HG03039 (cell line): ENCODE measurements at regions not wholly inside any gene's neighbourhood (a gene's known extent, or its start where the extent isn't known, plus 50 kb on each side); places are given as distances from the start of the nearest gene placed in this dataset.
"Not testable (repeated sequence)": the region's sequence is repeated elsewhere in the genome, so short reads cannot be mapped to it uniquely, and the experiment has no call there.

Experiments used
- ATAC-seq: cut with Tn5 transposase; IDR thresholded peaks from one replicate; pipeline ENCODE4 v1.9.1; 2021; ENCODE audit warnings: mild to moderate bottlenecking, moderate library complexity; ENCODE audit not compliant: unreplicated experiment

GRCh38 chr1:157231846-157232525, 93.8 kb upstream of the ETV3 start:
- no peak for ATAC-seq

GRCh38 chr1:157230500-157230899, 92.3 kb upstream of the ETV3 start:
- no peak for ATAC-seq

- no peak for ATAC-seq
Observed at GRCh38 chr1:157227700-157228099, 89.5 kb upstream of the ETV3 start.

GRCh38 chr1:157226739-157227138, 88.5 kb upstream of the ETV3 start:
- no peak for ATAC-seq

GRCh38 chr1:157219600-157219999, 81.4 kb upstream of the ETV3 start:
- no peak for ATAC-seq

GRCh38 chr1:157219182-157219581, 81.0 kb upstream of the ETV3 start:
- ATAC-seq = no peak

- no peak for ATAC-seq
Observed at GRCh38 chr1:157218671-157219070, 80.5 kb upstream of the ETV3 start.

- no peak for ATAC-seq
Observed at GRCh38 chr1:157217486-157217885, 79.3 kb upstream of the ETV3 start.

GRCh38 chr1:157213836-157214235, 75.6 kb upstream of the ETV3 start:
- no peak for ATAC-seq

- no peak for ATAC-seq
Observed at GRCh38 chr1:157209514-157209913, 71.3 kb upstream of the ETV3 start.

GRCh38 chr1:157205982-157206381, 67.8 kb upstream of the ETV3 start:
- ATAC-seq = not testable (repeated sequence)

- no peak for ATAC-seq
Observed at GRCh38 chr1:157203166-157203565, 65.0 kb upstream of the ETV3 start.

- no peak for ATAC-seq
Observed at GRCh38 chr1:157202331-157202730, 64.1 kb upstream of the ETV3 start.

GRCh38 chr1:157201767-157202166, 63.6 kb upstream of the ETV3 start:
- no peak for ATAC-seq

- ATAC-seq = no peak
Observed at GRCh38 chr1:157200451-157200850, 62.3 kb upstream of the ETV3 start.

GRCh38 chr1:157199421-157199755, 61.2 kb upstream of the ETV3 start:
- no peak for ATAC-seq

- no peak for ATAC-seq
Observed at GRCh38 chr1:157198619-157199420, 60.6 kb upstream of the ETV3 start.

GRCh38 chr1:157197906-157198435, 59.8 kb upstream of the ETV3 start:
- ATAC-seq = no peak

GRCh38 chr1:157196670-157197456, 58.7 kb upstream of the ETV3 start:
- not testable (repeated sequence) for ATAC-seq

- no peak for ATAC-seq
Observed at GRCh38 chr1:157196245-157196543, 58.0 kb upstream of the ETV3 start.

GRCh38 chr1:157195521-157196244, 57.5 kb upstream of the ETV3 start:
- no peak for ATAC-seq
